ENCODE measurements at regions not wholly inside any gene's neighbourhood (a gene's known extent, or its start where the extent isn't known, plus 50 kb on each side); places are given as distances from the start of the nearest gene placed in this dataset.

- Mint-ChIP-seq H3K27ac (no peak overlapping the region), H3K36me3 (no peaks in the 10 kb centered on the region), H3K27me3 (no peaks in the 10 kb centered on the region), H3K4me3 (no peak overlapping the region), H3K9me3 (peaks cover 0 to 11% (median 5%) of the 10 kb centered on the region in 8 donors), H3K4me1 (no peaks in the 10 kb centered on the region)
- intact Hi-C loops (cut with micrococcal nuclease), result no loop called here
- no peak overlapping the region for H3K27ac ChIP-seq (ENCODE audit: low read depth, low read length)
- no peaks in the 10 kb centered on the region for H3K4me1 ChIP-seq (ENCODE audit: insufficient read depth, low read length)
- peaks cover 0 to 2% of the 10 kb centered on the region in 2 donors for H3K9me3 ChIP-seq (ENCODE audit: control insufficient read depth in 1 of 2, low read length in 2 of 2)
- H3K4me3 ChIP-seq (ENCODE audit: low read length in 2 of 2), result no peak overlapping the region
- no peaks in the 10 kb centered on the region for H3K27me3 ChIP-seq (ENCODE audit: insufficient read depth, low read length)
- no peak for DNase-seq
- ChIA-PET POLR2A (ENCODE audit: partially characterized antibody) (no interaction called here), CTCF (ENCODE audit: partially characterized antibody) (no interaction called here)
- H3K36me3 ChIP-seq (ENCODE audit: insufficient read depth, low read length), result no peaks in the 10 kb centered on the region
Measured at GRCh38 chr3:62995119-62995518, 119.9 kb upstream of the CADPS start.

GRCh38 chr3:62995530-62995929, 120.3 kb upstream of the CADPS start:
- ChIA-PET CTCF (ENCODE audit: partially characterized antibody) (no interaction called here), POLR2A (ENCODE audit: partially characterized antibody) (no interaction called here)
- Histone ChIP-seq H3K27me3 (ENCODE audit: insufficient read depth, low read length) (no peaks in the 10 kb centered on the region), H3K36me3 (ENCODE audit: insufficient read depth, low read length) (no peaks in the 10 kb centered on the region), H3K4me1 (ENCODE audit: insufficient read depth, low read length) (no peaks in the 10 kb centered on the region), H3K4me3 (ENCODE audit: low read length in 2 of 2) (no peak overlapping the region), H3K27ac (ENCODE audit: low read depth, low read length) (no peak overlapping the region), H3K9me3 (ENCODE audit: control insufficient read depth in 1 of 2, low read length in 2 of 2) (peaks cover 0 to 2% of the 10 kb centered on the region in 2 donors)
- Mint-ChIP-seq H3K27ac (no peak overlapping the region), H3K27me3 (no peaks in the 10 kb centered on the region), H3K9me3 (peaks cover 0 to 11% (median 5%) of the 10 kb centered on the region in 8 donors), H3K4me1 (no peaks in the 10 kb centered on the region), H3K4me3 (no peak overlapping the region), H3K36me3 (no peaks in the 10 kb centered on the region)
- intact Hi-C loops (cut with micrococcal nuclease), result no loop called here
- no peak for DNase-seq

GRCh38 chr3:62997369-62997768, 122.2 kb upstream of the CADPS start:
- Mint-ChIP-seq H3K27ac (no peak overlapping the region), H3K4me1 (no peaks in the 10 kb centered on the region), H3K9me3 (peaks cover 0 to 12% (median 5%) of the 10 kb centered on the region in 8 donors), H3K36me3 (no peaks in the 10 kb centered on the region), H3K4me3 (no peak overlapping the region), H3K27me3 (no peaks in the 10 kb centered on the region)
- no peaks in the 10 kb centered on the region for H3K36me3 ChIP-seq (ENCODE audit: insufficient read depth, low read length)
- DNase-seq, result no peak
- intact Hi-C loops (cut with micrococcal nuclease), result no loop called here
- ChIA-PET POLR2A (ENCODE audit: partially characterized antibody) (no interaction called here), CTCF (ENCODE audit: partially characterized antibody) (no interaction called here)
- H3K27me3 ChIP-seq (ENCODE audit: insufficient read depth, low read length), result no peaks in the 10 kb centered on the region
- no peak overlapping the region for H3K27ac ChIP-seq (ENCODE audit: low read depth, low read length)
- no peak overlapping the region for H3K4me3 ChIP-seq (ENCODE audit: low read length in 2 of 2)
- H3K9me3 ChIP-seq (ENCODE audit: control insufficient read depth in 1 of 2, low read length in 2 of 2), result peaks cover 0 to 2% of the 10 kb centered on the region in 2 donors
- no peaks in the 10 kb centered on the region for H3K4me1 ChIP-seq (ENCODE audit: insufficient read depth, low read length)

- no peak for DNase-seq
- no peak overlapping the region for H3K27ac ChIP-seq (ENCODE audit: low read depth, low read length)
- H3K9me3 ChIP-seq (ENCODE audit: control insufficient read depth in 1 of 2, low read length in 2 of 2), result peaks cover 0 to 2% of the 10 kb centered on the region in 2 donors
- intact Hi-C loops (cut with micrococcal nuclease), result no loop called here
- H3K4me3 Mint-ChIP-seq, result no peak overlapping the region
- POLR2A ChIA-PET (ENCODE audit: partially characterized antibody), result no interaction called here
- no peaks in the 10 kb centered on the region for H3K27me3 Mint-ChIP-seq
- no peaks in the 10 kb centered on the region for H3K36me3 Mint-ChIP-seq
- CTCF ChIA-PET (ENCODE audit: partially characterized antibody), result no interaction called here
- no peaks in the 10 kb centered on the region for H3K36me3 ChIP-seq (ENCODE audit: insufficient read depth, low read length)
- H3K4me3 ChIP-seq (ENCODE audit: low read length in 2 of 2), result no peak overlapping the region
- no peak overlapping the region for H3K27ac Mint-ChIP-seq
- no peaks in the 10 kb centered on the region for H3K4me1 Mint-ChIP-seq
- H3K27me3 ChIP-seq (ENCODE audit: insufficient read depth, low read length), result no peaks in the 10 kb centered on the region
- H3K9me3 Mint-ChIP-seq, result peaks cover 0 to 18% (median 5%) of the 10 kb centered on the region in 8 donors
- no peaks in the 10 kb centered on the region for H3K4me1 ChIP-seq (ENCODE audit: insufficient read depth, low read length)
Measured at GRCh38 chr3:62999158-62999557, 123.9 kb upstream of the CADPS start.

- no peak overlapping the region for H3K27ac ChIP-seq (ENCODE audit: low read depth, low read length)
- H3K9me3 ChIP-seq (ENCODE audit: control insufficient read depth in 1 of 2, low read length in 2 of 2), result peaks cover 0 to 2% of the 10 kb centered on the region in 2 donors
- Mint-ChIP-seq H3K9me3 (peaks cover 0 to 12% (median 5%) of the 10 kb centered on the region in 8 donors), H3K27me3 (no peaks in the 10 kb centered on the region), H3K36me3 (no peaks in the 10 kb centered on the region), H3K4me1 (no peaks in the 10 kb centered on the region), H3K27ac (no peak overlapping the region), H3K4me3 (no peak overlapping the region)
- no peaks in the 10 kb centered on the region for H3K36me3 ChIP-seq (ENCODE audit: insufficient read depth, low read length)
- no peaks in the 10 kb centered on the region for H3K4me1 ChIP-seq (ENCODE audit: insufficient read depth, low read length)
- POLR2A ChIA-PET (ENCODE audit: partially characterized antibody), result no interaction called here
- no peak for DNase-seq
- H3K4me3 ChIP-seq (ENCODE audit: low read length in 2 of 2), result no peak overlapping the region
- intact Hi-C loops (cut with micrococcal nuclease), result no loop called here
- H3K27me3 ChIP-seq (ENCODE audit: insufficient read depth, low read length), result no peaks in the 10 kb centered on the region
- CTCF ChIA-PET (ENCODE audit: partially characterized antibody), result no interaction called here
Measured at GRCh38 chr3:62999791-63000190, 124.6 kb upstream of the CADPS start.

- no peak overlapping the region for H3K27ac Mint-ChIP-seq
- H3K27ac ChIP-seq (ENCODE audit: low read depth, low read length), result no peak overlapping the region
- H3K9me3 Mint-ChIP-seq, result peaks cover 0 to 11% (median 5%) of the 10 kb centered on the region in 8 donors
- H3K4me1 Mint-ChIP-seq, result no peaks in the 10 kb centered on the region
- no peaks in the 10 kb centered on the region for H3K27me3 Mint-ChIP-seq
- intact Hi-C loops (cut with micrococcal nuclease), result no loop called here
- H3K4me1 ChIP-seq (ENCODE audit: insufficient read depth, low read length), result no peaks in the 10 kb centered on the region
- H3K36me3 ChIP-seq (ENCODE audit: insufficient read depth, low read length), result no peaks in the 10 kb centered on the region
- ChIA-PET POLR2A (ENCODE audit: partially characterized antibody) (no interaction called here), CTCF (ENCODE audit: partially characterized antibody) (no interaction called here)
- no peaks in the 10 kb centered on the region for H3K9me3 ChIP-seq (ENCODE audit: control insufficient read depth in 1 of 2, low read length in 2 of 2)
- no peaks in the 10 kb centered on the region for H3K36me3 Mint-ChIP-seq
- no peaks in the 10 kb centered on the region for H3K27me3 ChIP-seq (ENCODE audit: insufficient read depth, low read length)
- H3K4me3 ChIP-seq (ENCODE audit: low read length in 2 of 2), result no peak overlapping the region
- H3K4me3 Mint-ChIP-seq, result no peak overlapping the region
- no peak for DNase-seq
Measured at GRCh38 chr3:63004448-63004847, 129.2 kb upstream of the CADPS start.

GRCh38 chr3:63015614-63016309, 140.5 kb upstream of the CADPS start:
- Mint-ChIP-seq H3K4me1 (no peaks in the 10 kb centered on the region), H3K9me3 (peaks cover 0 to 17% (median 7%) of the 10 kb centered on the region in 8 donors), H3K27me3 (no peaks in the 10 kb centered on the region), H3K27ac (no peak overlapping the region), H3K4me3 (no peak overlapping the region), H3K36me3 (no peaks in the 10 kb centered on the region)
- no peaks in the 10 kb centered on the region for H3K9me3 ChIP-seq (ENCODE audit: control insufficient read depth in 1 of 2, low read length in 2 of 2)
- intact Hi-C loops (cut with micrococcal nuclease), result no loop called here
- H3K4me1 ChIP-seq (ENCODE audit: insufficient read depth, low read length), result no peaks in the 10 kb centered on the region
- no peaks in the 10 kb centered on the region for H3K27me3 ChIP-seq (ENCODE audit: insufficient read depth, low read length)
- ChIA-PET CTCF (ENCODE audit: partially characterized antibody) (no interaction called here), POLR2A (ENCODE audit: partially characterized antibody) (no interaction called here)
- H3K27ac ChIP-seq (ENCODE audit: low read depth, low read length), result no peak overlapping the region
- H3K4me3 ChIP-seq (ENCODE audit: low read length in 2 of 2), result no peak overlapping the region
- no peaks in the 10 kb centered on the region for H3K36me3 ChIP-seq (ENCODE audit: insufficient read depth, low read length)
- DNase-seq, result no peak

- H3K4me1 ChIP-seq (ENCODE audit: insufficient read depth, low read length), result no peaks in the 10 kb centered on the region
- no peaks in the 10 kb centered on the region for H3K27me3 ChIP-seq (ENCODE audit: insufficient read depth, low read length)
- H3K4me3 ChIP-seq (ENCODE audit: low read length in 2 of 2), result no peak overlapping the region
- no peaks in the 10 kb centered on the region for H3K36me3 ChIP-seq (ENCODE audit: insufficient read depth, low read length)
- Mint-ChIP-seq H3K36me3 (no peaks in the 10 kb centered on the region), H3K27me3 (no peaks in the 10 kb centered on the region), H3K9me3 (peaks cover 0 to 14% (median 6%) of the 10 kb centered on the region in 8 donors), H3K27ac (no peak overlapping the region), H3K4me3 (no peak overlapping the region), H3K4me1 (no peaks in the 10 kb centered on the region)
- DNase-seq, result no peak
- intact Hi-C loops (cut with micrococcal nuclease), result no loop called here
- POLR2A ChIA-PET (ENCODE audit: partially characterized antibody), result no interaction called here
- CTCF ChIA-PET (ENCODE audit: partially characterized antibody), result no interaction called here
- no peak overlapping the region for H3K27ac ChIP-seq (ENCODE audit: low read depth, low read length)
- H3K9me3 ChIP-seq (ENCODE audit: control insufficient read depth in 1 of 2, low read length in 2 of 2), result no peaks in the 10 kb centered on the region
Measured at GRCh38 chr3:63022114-63022513, 146.9 kb upstream of the CADPS start.
